GM19240 (cell line): ENCODE measurements at regions not wholly inside any gene's neighbourhood (a gene's known extent, or its start where the extent isn't known, plus 50 kb on each side); places are given as distances from the start of the nearest gene placed in this dataset.

Experiments used
- DNase-seq: peaks from one replicate; pipeline ENCODE4 v3.0.0; 2011; ENCODE audit warnings: low spot score; ENCODE audit not compliant: insufficient read length

DNA sequence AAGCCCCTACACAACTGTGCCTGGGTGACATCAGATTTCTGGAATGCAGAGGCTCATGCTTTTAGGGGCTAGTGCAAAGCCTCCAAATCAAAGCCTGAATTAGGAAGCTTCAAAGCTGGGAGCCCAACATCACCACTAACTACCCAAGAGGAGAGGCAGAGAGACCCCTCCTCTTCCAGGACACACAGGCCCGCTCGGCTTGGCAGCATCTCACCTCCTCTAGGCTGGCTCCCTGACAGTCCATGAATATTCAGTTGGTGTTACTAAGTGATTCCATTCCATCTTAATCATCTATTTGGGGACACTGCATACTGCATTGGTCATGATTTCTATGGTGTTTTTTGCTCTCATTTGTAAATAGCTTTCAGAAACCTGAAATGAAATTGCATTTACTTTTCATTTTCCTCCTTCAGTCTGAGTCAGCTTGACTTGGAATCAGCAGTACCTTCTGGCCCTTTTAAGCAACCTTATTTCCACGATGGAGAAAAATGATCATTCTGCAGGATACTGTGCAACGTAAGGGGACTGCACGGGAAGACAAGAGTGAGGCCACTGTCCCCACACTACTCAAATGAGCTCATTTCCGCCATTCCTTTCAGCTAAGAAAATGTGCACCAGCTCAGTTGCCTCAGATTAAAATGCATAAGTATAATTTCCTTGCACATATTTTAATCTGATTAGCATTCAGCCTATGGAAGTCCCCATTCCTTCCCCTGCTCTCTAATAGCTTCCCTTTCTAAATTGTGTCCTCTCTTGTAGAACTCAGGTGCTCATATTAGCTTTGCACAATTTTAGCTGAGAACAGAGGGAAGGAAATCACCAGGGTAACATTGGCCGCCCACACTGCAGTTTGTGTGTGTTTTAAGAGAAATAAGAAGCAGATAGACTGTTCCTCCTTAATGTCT lies 219.9 kb downstream of the RFC3 start:
- no peak for DNase-seq

DNA sequence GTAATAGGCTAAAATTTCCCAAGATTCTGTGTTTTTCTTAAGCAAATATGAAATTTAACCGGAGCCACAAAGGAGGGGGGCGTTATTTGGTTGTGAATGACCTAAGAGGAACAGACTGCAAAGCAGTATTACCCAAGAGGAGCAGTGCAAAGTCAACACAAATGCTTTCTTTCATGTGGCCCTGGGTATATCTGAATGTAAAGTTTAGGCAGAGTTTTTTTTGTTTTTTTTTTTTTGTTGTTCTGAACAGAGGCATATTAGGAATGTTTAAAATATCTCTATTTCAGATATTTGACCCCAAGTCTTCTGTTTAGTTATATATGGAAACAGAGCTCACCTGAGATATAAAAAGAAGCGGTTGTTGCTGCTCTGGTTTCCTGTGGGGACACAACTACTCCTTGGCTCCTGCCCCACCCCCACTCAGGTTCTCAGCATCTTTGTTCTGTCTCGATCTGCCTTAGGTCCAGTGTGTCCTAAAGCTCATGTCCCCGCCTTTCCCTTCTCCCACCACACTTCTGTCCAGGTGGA lies 220.7 kb downstream of the RFC3 start:
- DNase-seq = no peak

DNA sequence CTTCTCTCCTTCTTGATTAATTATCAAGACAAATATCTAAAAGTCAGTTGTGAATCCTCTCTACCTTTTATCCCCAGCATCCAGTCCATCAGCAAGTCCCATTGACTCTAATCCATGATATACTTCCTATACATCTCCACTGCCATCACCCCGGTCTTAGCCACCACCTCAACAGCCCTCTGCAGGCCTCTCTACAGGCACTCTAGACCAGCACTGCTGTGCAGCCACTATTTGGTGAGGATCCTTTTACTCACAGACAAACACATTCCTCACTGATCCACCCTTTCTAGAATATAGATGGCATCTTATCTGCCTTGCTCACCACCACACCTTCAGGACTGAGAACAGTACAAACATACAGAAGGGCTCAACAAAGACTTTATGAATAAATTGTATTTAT lies 221.7 kb downstream of the RFC3 start:
- DNase-seq = no peak

DNA sequence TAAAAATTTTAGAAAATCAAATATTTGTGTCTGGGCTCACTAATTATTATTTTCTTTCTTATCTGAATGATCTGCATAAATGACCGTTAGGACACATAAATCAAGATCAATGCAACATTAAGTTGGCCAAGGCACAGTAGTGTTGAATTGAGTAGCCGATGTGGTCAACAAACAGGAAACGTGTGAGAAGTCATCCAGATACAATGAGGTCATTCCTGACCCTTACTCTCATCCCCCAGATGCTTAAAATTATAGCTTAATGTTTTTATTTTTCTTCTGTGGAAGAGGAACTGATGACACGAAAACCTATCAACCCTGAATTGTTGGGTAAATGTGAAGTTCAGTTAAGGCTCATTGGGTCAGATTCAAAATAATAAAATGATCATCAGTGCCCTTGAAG lies 222.9 kb downstream of the RFC3 start:
- DNase-seq = no peak

DNA sequence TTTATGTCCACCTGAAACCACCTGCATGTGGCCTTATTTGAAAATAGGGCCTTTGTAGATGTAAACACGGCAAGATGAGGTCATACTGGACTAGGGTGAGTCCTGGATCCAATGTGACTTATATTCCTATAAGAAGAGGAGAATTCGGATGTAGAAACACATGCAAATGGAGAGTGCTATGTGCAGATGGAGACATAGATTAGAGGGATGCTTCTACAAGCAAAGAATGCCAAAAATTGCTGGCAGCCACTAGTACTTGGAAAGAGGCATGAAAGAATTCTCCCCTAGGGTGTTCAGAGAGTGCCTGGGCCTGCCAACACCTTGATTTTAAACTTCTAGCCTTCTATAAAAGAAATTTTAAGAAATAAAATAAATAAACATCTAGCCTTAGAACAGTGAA lies 226.1 kb downstream of the RFC3 start:
- no peak for DNase-seq

DNA sequence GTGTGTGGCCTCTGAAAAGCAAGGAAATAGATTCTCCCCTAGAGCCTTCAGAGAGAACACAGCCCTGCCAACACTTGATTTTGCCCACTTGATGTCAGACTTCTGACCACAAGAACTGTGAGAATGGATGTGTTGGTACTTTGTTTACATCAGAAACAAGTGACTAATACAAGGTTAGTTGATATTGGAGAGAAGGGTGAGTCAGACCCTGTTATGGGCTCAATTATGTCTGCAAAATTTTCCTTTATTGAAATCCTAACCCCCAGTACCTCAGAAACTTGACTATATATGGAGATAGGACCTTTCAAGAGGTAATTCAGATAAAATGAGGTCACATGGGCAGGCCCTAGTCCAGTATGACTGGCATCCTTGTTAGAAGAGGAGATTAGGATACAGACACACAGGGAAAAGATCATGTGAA lies 226.7 kb downstream of the RFC3 start:
- DNase-seq = no peak

DNA sequence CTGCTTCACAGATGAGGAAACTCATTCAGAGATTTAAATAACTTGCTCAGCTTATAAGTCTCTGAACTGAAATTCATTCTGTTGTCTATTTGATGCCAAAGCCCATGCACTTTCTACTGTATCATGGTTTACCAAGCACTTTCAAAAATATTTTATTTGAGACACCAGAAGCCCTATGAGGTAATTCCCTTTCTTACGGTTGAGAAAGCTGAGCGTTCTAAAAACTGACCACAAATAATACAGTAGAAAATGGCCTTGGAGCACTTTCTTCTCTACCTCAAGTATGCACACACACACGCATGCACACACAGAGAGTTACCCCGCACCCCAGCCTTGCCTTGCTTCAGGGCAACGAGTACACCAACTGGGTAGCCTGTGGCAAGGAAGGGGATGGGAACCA lies 228.5 kb downstream of the RFC3 start:
- DNase-seq = no peak

DNA sequence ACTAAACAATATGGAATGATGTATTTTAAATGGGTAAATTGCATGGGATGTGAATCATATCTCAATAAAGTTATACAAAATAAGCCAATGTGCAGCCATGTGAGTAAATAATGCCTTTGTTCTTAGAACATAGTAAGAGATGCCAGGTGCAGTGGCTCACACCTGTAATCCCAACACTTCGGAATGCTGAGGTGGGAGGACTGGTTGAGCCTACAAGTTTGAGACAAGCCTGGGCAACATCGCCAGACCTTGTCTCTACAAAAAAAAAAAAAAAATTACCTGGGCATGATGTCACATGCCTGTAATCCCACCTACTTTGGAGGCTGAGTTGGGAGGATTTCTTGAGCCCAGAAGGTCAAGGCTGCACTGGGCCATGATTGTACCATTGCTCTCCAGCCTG lies 230.7 kb downstream of the RFC3 start:
- no peak for DNase-seq

DNA sequence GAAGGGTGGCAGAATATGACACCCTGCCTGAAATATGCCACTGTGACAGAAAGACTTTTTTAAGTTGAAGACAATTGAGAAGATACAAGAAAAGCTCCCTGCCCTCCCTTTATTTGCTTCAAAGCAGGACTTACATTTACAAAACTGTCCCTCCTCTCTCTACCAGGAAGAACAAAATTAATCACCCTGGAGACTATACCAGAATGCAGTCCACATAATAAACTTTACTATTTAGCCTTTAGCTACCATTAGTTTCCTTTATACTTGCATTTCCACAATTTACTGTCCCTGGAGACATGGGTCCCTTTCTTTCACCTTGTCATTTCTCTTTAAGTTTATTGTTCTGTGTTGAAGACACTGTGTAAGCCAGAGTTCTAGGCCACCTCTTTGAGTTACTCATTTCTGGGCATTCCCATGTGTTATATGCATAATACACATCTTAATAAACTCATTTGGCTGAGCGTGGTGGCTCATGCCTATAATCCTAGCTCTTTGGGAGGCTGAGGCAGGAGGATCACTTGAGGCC lies 238.8 kb downstream of the RFC3 start:
- no peak for DNase-seq

DNA sequence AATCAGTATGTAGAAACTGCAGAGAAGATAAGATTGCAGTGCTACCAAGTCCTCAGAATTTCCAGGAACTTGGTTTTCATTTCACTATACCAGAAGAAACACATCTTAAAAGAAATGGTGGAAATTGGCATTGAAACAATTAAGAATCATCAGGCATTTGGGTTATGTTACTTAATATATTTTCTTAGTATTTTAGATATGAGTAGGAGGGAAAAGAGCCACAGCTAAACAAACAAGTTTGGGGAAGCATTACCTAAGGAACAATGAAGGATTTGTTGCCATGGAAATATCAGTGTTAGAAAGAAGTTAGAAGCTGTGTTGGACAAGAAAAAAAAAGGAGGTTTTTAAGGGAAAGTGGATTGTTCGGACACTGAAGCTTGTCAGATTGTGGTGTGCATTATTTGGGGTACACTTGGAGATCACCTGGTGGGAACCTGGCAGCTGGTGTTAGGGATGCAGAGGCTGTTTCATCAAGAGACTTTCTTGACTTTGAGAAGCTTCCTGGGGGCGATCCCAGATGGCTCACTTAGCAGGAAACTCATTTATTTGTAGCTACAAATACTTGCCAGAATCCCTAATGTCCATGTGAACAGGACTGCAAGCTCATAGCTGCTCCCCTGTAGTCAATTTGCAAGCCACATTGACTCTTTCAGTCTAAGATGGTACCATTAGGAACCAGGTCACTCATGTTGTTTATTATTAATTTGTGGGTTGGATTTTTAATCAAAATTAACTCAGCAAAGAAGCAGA lies 246.7 kb downstream of the RFC3 start:
- DNase-seq = no peak

DNA sequence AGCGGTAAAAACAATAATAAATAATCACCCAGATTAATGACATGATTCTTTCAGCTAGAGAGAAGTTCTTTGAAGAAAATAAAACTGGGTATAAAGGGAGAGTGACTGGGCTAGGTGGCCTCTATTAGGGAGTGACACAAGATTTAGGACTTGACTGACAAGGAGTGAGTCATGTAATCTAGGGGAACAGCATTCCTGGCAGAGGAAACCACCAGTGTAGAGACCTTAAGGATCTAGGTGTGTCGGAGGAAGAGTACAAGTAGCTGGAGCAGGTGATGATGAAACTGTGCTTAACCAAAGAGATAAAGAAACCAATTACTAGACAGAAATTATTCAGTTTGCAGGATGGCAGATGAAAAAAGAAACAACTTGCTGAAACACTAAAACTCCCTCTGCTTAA lies 248.0 kb downstream of the RFC3 start:
- DNase-seq = no peak

DNA sequence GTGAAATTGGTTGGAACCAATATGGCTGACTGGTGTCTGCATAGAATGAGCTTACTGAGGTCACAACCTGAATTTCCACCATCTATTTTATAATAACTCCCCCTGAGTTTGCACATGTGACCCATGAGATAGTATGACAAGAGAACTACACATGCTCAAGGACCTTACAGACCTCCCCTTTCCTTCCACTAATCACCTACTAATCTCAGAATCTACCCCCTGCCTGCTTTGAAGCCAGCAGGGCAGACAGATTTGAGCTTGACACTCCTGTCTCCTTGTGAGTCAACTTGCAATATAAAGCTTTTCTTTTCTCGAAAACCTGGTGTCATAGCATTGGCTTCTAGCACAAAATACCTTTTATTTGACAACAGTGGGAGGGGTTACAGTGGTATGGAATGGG lies 248.4 kb downstream of the RFC3 start:
- no peak for DNase-seq

DNA sequence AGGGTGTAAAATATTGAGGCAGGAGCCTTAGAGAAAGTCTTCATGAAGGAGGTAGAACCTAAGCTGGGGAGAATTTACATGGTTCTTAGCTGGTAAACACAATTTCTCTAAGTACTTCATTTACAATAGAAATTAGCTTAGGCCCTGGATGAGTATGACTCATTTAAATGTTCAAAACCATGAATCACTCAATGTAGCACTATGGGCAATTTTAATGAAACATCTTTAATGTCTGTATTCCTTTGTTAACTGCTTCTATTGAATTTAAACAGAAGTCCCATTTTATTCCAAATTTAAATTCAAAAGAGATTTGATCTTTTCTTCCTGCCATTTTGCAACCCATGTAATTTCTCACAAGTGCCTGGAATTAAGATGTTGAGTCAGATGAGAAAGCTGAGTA lies 252.1 kb downstream of the RFC3 start:
- DNase-seq = no peak

DNA sequence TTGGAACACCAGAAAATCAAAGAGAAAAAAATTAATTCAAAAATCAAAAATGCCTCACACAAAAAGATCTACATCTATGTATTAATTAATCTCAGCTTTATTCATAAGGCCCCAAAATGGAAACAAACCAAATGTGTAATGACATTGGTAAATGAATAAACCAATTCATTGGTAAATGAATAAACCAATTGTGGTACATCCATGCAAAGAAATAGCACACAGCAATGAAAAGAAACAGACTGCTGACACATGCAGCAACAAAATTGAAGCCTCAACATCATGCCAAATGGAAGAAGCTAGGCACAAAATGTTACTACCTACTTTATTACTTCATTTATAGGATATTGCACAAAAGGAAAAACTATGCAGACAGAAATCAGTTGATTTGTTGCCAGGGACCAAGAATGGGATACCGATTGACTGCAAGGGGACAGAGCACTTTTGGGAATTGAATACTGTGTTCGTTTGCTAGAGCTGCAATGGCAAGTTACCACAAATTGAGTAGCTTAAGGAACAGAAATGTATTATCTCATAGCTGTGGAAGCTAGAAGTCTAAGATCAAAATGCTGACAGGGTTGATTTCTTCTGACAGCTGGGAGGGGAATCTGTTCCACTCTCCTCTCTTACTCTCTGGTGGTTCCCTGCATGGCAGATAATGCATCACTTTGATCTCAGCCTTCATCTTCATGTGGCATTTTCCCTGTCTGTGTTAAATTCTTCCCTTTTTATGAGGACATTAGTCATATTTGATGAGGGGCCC lies 252.8 kb downstream of the RFC3 start:
- no peak for DNase-seq

DNA sequence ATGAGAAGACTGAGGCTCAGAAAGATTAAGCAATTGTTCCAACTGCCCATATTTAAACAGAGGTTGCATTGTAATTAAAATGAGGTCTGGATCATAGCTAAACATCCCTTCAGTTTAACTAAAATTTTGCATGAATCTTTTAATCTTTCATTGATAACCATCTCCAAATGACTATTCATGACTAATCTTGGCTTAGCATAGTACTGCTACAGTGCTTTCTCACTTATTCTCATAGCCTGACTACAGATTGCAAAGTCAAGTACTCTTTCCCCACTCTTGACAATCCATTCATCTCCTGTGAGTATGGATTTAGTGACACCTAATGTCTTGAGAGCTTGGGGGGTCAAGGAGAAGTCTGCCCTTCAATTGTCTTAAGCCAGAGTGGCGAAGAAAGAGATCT lies 258.4 kb downstream of the RFC3 start:
- no peak for DNase-seq

DNA sequence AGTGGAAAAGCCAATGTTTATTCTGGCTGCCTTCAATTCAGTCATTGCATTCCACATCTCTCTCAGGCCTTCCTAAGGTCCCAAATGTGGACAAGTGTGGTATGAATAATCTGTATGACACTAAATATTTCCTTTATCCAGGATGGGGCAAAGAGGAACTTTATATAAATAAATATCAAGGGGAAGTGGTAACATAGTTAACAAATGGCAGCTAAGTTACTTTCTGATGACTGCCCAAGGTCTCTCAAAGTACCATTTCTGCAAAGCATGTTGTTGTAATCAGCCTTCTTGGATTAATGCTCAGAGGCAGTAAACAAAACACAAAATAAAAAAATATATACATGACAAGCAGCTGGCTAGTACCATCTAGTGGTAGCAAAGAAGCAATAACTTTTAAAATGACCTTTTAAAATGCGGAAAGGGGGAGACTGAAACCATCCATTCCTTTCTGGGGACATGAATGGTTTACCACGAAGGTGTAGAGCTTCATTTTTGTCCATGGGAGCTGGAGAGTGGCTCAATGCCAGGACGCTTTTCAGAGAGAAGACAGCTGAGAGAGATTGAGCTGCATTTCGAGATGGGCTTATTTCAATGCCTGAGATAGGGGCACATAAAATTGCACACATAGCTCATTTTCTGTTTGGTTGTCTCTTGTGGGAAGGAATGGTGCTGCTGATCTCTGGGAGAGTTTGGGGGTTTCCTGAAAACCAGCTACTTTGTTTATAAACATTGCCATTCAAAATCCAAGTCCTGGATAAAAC lies 259.2 kb downstream of the RFC3 start:
- DNase-seq = no peak

DNA sequence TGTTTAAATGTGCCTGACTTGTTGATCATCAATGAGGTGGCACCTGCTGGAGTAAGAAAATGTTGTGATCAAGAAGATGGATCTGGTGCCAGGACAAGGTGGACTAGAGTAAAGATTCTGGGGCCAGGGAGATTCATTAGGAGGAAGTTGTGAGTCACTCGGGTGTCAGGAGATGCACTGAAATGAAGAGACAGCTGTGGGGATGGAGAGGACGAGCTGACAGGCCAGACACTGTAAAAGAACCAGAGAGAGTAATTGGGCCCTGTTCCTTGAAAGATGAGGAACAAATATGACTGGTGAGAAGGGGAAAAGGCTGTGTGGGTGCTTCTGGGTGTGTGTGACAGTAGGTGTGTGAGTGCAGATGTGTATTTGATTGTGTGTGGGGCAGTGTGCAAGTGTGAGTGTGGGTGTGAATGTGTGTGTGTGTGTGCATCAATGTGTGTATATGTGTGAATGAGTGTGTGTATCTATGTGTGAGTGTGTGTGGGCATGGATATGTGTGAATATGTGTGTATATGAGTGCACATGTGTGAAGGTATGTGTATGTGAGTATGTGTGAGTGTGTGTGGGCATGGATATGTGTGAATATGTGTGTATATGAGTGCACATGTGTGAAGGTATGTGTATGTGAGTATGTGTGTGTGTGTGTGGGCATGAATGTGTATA lies 260.5 kb downstream of the RFC3 start:
- DNase-seq = no peak

DNA sequence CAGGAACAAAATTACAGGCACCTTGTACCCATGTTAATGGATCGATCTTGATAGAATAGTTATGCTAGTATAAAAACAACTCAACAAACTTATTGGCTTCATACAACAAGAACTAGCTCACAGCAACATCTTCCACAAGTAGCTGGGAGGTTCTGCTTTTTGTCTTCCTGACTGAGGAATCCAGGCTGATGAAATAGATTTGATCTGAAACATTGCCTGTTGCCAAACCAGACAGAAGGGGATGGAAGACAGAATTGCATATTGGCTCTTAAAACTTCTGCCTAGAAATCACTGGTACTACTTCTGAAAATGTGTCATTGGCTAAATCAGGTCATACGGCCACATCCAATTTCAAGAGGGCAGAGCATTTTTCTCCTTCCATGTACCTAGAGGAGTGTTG lies 267.3 kb downstream of the RFC3 start:
- no peak for DNase-seq

DNA sequence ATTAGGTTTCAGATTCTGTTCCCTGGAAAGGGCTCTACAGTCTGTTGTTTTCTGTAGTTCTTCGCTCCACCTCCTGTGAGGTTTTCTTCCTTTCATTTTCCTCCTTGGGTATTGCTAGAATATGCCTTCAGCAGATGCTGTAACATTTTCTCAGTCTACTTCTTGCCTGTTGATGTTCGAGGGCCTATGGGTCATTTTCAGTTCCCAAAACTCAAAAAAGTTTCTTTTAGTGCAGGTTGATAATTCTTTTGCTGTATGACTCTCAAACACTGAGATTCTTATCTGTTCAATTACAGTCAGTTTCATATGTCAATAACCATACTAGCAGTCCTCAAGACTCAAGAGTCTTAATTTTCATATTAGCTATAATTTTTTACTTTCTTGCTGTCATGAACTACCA lies 268.3 kb downstream of the RFC3 start:
- peak; percentile 5 for DNase-seq

DNA sequence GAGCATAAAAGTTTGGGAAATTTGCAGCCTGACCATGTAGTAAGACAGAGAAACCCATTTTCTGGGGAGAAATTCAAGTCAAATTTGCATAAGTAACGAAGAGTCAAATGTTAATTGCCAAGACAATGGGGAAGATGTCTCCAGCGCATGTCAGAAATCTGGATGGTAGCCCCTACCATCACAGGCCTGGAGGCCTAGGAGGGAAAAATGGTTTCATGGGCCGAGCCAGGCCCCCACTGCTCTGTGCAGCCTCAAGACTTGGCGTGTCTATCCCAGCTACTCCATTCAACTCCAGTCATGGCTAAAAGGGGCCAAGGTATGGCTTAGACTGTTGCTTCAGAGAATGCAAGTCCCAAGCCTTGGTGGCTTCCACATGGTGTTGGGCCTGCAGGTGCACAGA lies 269.8 kb downstream of the RFC3 start:
- no peak for DNase-seq
